ENCODE measurements at regions not wholly inside any gene's neighbourhood (a gene's known extent, or its start where the extent isn't known, plus 50 kb on each side); places are given as distances from the start of the nearest gene placed in this dataset.
"Not testable (repeated sequence)": the region's sequence is repeated elsewhere in the genome, so short reads cannot be mapped to it uniquely, and the experiment has no call there.

DNA sequence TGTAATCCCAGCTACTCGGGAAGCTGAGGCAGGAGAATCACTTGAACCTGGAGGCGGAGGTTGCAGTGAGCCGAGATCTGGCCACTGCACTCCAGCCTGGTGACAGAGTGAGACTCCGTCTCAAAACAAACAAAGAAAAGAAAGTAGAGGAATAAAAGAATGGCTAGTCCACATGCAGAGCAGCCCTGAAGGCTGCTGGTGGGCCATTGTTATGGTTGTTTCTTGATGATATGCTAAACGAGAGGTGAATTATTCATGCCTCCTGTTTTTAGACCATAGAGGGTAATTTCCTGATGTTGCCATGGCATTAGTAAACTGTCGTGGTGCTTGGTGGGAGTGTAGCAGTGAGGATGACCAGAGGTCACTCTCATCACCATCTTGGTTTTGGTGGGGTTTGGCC, 53.3 kb upstream of the DHRSX start:
- TF ChIP-seq, protein P1, sequence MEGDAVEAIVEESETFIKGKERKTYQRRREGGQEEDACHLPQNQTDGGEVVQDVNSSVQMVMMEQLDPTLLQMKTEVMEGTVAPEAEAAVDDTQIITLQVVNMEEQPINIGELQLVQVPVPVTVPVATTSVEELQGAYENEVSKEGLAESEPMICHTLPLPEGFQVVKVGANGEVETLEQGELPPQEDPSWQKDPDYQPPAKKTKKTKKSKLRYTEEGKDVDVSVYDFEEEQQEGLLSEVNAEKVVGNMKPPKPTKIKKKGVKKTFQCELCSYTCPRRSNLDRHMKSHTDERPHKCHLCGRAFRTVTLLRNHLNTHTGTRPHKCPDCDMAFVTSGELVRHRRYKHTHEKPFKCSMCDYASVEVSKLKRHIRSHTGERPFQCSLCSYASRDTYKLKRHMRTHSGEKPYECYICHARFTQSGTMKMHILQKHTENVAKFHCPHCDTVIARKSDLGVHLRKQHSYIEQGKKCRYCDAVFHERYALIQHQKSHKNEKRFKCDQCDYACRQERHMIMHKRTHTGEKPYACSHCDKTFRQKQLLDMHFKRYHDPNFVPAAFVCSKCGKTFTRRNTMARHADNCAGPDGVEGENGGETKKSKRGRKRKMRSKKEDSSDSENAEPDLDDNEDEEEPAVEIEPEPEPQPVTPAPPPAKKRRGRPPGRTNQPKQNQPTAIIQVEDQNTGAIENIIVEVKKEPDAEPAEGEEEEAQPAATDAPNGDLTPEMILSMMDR (IDR thresholded peaks at IDR 0.05; ENCODE audit: extremely low read depth in 1 of 2, insufficient read depth in 1 of 2, low read depth in 1 of 2, low read length in 2 of 2): not testable (repeated sequence)
- TF ChIP-seq POLR2AphosphoS5 (IDR thresholded peaks at IDR 0.05; ENCODE audit: insufficient read depth, low read depth, low read length): not testable (repeated sequence)

All from endothelial cell of umbilical vein (primary cell).